ENCODE measurements at regions not wholly inside any gene's neighbourhood (a gene's known extent, or its start where the extent isn't known, plus 50 kb on each side); places are given as distances from the start of the nearest gene placed in this dataset.

DNA sequence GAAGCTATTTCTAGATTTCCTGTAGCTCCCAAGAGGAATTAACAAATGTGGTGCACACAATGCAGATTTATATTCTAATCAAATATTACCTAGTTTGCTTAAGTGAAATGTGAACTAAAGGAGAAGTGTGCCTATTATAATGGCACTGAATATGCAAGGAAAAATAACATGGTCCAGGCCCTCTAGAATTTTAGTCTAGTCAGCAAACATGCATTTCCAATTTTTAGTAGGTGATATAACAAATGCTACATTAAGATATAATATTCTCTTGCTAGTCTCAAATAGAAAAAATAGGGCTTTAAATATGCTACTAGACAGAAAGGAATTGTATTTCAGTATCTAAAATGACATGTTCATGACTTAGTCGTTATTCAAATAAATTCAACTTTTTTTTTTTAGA lies 689.5 kb downstream of the TMEM182 start:
- no peak overlapping the region for H3K27ac ChIP-seq (ENCODE audit: control insufficient read depth, insufficient read depth, low read length)
- dilution Hi-C loops (cut with MboI; ENCODE audit: extremely low pct_ligation_motif_present, low sequenced_read_pairs) = no loop called here
- no peaks in the 10 kb centered on the region for H3K36me3 ChIP-seq (ENCODE audit: control insufficient read depth in 2 of 2, extremely low read depth in 1 of 2, insufficient read depth in 2 of 2, low read length in 2 of 2)
- H4K20me1 ChIP-seq (ENCODE audit: control insufficient read depth, extremely low read depth, insufficient read depth, low read length) = no peaks in the 10 kb centered on the region
- no peak overlapping the region for H3K4me3 ChIP-seq (ENCODE audit: control insufficient read depth in 2 of 3, extremely low read depth in 1 of 3, insufficient read depth in 2 of 3, low read depth in 1 of 3, low read length in 3 of 3)
- H2AFZ ChIP-seq (ENCODE audit: control insufficient read depth, low read length) = no peak overlapping the region
- TF ChIP-seq EZH2 (IDR thresholded peaks at IDR 0.05; ENCODE audit: low read length) = no peak
- TF ChIP-seq, protein P1, sequence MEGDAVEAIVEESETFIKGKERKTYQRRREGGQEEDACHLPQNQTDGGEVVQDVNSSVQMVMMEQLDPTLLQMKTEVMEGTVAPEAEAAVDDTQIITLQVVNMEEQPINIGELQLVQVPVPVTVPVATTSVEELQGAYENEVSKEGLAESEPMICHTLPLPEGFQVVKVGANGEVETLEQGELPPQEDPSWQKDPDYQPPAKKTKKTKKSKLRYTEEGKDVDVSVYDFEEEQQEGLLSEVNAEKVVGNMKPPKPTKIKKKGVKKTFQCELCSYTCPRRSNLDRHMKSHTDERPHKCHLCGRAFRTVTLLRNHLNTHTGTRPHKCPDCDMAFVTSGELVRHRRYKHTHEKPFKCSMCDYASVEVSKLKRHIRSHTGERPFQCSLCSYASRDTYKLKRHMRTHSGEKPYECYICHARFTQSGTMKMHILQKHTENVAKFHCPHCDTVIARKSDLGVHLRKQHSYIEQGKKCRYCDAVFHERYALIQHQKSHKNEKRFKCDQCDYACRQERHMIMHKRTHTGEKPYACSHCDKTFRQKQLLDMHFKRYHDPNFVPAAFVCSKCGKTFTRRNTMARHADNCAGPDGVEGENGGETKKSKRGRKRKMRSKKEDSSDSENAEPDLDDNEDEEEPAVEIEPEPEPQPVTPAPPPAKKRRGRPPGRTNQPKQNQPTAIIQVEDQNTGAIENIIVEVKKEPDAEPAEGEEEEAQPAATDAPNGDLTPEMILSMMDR (optimal IDR thresholded peaks at IDR 0.05 in 1 of 3, IDR thresholded peaks at IDR 0.05 in 1 of 3, conservative IDR thresholded peaks at IDR 0.05 in 1 of 3; ENCODE audit: extremely low read depth in 1 of 3, insufficient read depth in 2 of 3, low read length in 3 of 3) = no peak
- H3K79me2 ChIP-seq (ENCODE audit: control insufficient read depth, insufficient read depth, low read length) = no peaks in the 10 kb centered on the region
- H3K9me3 ChIP-seq (ENCODE audit: control insufficient read depth, low read depth, low read length) = no peaks in the 10 kb centered on the region
- no peaks in the 10 kb centered on the region for H3K9me1 ChIP-seq (ENCODE audit: control insufficient read depth, extremely low read depth, insufficient read depth, low read length)
- H3K9ac ChIP-seq (ENCODE audit: control insufficient read depth, extremely low read depth, insufficient read depth, low read length) = no peak overlapping the region
- H3K27me3 ChIP-seq (ENCODE audit: control insufficient read depth, extremely low read depth, insufficient read depth, low read length) = no peaks in the 10 kb centered on the region
- H3K4me2 ChIP-seq (ENCODE audit: control insufficient read depth, extremely low read depth, insufficient read depth, low read depth, low read length) = no peak overlapping the region
- FAIRE-seq (no peak), DNase-seq (ENCODE audit: low read depth, low spot score) (no peak)
- no peaks in the 10 kb centered on the region for H3K4me1 ChIP-seq (ENCODE audit: control insufficient read depth, extremely low read depth, insufficient read depth, low read length)

DNA sequence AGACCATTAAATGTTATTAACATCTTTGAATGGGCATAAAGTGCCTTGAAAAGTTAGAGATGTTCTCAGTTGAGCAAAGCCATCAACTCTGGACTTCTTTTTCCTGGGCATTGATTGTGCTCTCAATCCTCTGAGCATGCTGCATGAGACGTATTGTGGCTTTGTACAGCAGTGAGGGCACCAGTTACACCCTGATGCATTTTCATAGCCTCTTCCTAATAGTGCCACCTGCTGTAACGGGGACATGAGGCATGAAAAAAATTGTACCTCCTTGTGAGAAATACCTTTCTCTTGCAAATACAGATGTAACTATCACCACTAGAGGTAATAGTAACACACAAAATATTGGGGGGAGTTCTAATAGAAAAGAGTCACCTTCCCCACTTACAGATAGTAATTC lies 697.5 kb downstream of the TMEM182 start:
- no peaks in the 10 kb centered on the region for H3K4me1 ChIP-seq (ENCODE audit: control insufficient read depth, extremely low read depth, insufficient read depth, low read length)
- no peak overlapping the region for H3K4me3 ChIP-seq (ENCODE audit: control insufficient read depth in 2 of 3, extremely low read depth in 1 of 3, insufficient read depth in 2 of 3, low read depth in 1 of 3, low read length in 3 of 3)
- H4K20me1 ChIP-seq (ENCODE audit: control insufficient read depth, extremely low read depth, insufficient read depth, low read length) = no peaks in the 10 kb centered on the region
- TF ChIP-seq, protein P1 (optimal IDR thresholded peaks at IDR 0.05 in 1 of 3, IDR thresholded peaks at IDR 0.05 in 1 of 3, conservative IDR thresholded peaks at IDR 0.05 in 1 of 3; ENCODE audit: extremely low read depth in 1 of 3, insufficient read depth in 2 of 3, low read length in 3 of 3) = no peak
- no peak for TF ChIP-seq EZH2 (IDR thresholded peaks at IDR 0.05; ENCODE audit: low read length)
- no peak overlapping the region for H2AFZ ChIP-seq (ENCODE audit: control insufficient read depth, low read length)
- no peaks in the 10 kb centered on the region for H3K27me3 ChIP-seq (ENCODE audit: control insufficient read depth, extremely low read depth, insufficient read depth, low read length)
- H3K9me3 ChIP-seq (ENCODE audit: control insufficient read depth, low read depth, low read length) = no peaks in the 10 kb centered on the region
- DNase-seq (ENCODE audit: low read depth, low spot score) (no peak), FAIRE-seq (no peak)
- no peaks in the 10 kb centered on the region for H3K9me1 ChIP-seq (ENCODE audit: control insufficient read depth, extremely low read depth, insufficient read depth, low read length)
- H3K27ac ChIP-seq (ENCODE audit: control insufficient read depth, insufficient read depth, low read length) = no peak overlapping the region
- H3K9ac ChIP-seq (ENCODE audit: control insufficient read depth, extremely low read depth, insufficient read depth, low read length) = no peak overlapping the region
- no peaks in the 10 kb centered on the region for H3K36me3 ChIP-seq (ENCODE audit: control insufficient read depth in 2 of 2, extremely low read depth in 1 of 2, insufficient read depth in 2 of 2, low read length in 2 of 2)
- H3K79me2 ChIP-seq (ENCODE audit: control insufficient read depth, insufficient read depth, low read length) = no peaks in the 10 kb centered on the region
- dilution Hi-C loops (cut with MboI; ENCODE audit: extremely low pct_ligation_motif_present, low sequenced_read_pairs) = no loop called here
- no peak overlapping the region for H3K4me2 ChIP-seq (ENCODE audit: control insufficient read depth, extremely low read depth, insufficient read depth, low read depth, low read length)
